NCI-H446 (cell line): ENCODE measurements at regions not wholly inside any gene's neighbourhood (a gene's known extent, or its start where the extent isn't known, plus 50 kb on each side); places are given as distances from the start of the nearest gene placed in this dataset.

Experiments
- DNase-seq, 2 experiments: peaks; one replicate each; lab custom pipeline; 2025; lab: John Stamatoyannopoulos, UW

GRCh38 chr5:4640795-4641194 lies 499.3 kb upstream of the ADAMTS16 start:
- no peak for DNase-seq

DNA sequence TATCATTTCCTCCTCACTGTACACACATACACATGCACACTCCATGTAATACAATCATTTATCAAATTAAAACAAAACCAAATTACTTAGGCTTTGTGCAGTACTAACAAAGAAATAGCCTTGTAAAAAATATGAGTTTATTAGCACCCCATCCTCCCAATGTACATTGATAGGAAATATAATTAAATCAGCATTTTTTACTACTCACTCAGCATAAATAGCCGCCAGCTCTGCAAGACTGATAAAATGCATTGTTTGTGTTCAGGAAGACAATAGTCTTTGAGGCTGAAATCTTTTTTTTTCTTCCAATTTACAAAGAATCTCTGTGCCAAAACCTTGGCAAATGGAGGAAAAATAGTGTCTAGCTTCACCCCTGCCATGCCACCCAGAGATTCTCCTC lies 497.6 kb upstream of the ADAMTS16 start:
- DNase-seq = no peak

DNA sequence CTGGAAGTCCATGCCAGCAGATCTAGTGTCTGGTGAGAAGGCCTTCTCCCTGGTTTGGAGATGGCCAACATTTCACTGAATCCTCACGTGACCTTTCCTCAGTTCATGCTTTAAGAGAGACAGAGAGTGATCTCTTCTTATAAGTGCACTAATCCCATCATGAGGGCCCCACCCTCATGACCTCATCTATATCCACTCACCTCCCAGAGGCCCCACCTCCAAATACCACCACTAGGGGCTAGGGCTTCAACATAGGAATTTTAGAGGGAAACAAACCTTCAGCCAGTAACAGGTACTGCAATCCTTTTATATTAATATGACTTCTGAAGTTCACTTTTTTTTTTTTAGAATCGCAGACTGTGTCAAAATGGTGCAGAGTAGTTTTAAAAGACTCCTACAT lies 496.9 kb upstream of the ADAMTS16 start:
- no peak for DNase-seq

DNA sequence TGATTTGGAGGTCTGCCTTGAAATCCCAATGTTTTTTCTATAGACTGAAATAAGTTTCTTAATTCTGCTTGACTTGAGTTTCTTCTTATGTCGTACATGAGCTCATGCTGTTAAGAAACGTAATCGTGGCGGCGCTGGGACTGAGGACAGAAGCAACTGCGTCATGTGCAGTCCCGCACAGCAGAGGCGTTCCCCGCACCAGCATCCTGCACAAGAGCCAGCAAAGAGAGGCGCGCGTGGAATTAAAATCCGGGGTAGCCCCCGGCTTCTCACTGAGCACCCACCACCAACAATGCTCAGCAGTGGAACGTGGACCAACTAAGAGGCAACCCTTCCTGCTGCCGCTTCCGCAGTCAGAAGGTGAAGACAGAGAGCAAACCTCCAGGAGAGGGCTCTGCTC lies 496.2 kb upstream of the ADAMTS16 start:
- no peak for DNase-seq

- no peak for DNase-seq
Measured at GRCh38 chr5:4646715-4647375, 493.3 kb upstream of the ADAMTS16 start.

- DNase-seq = no peak
Measured at GRCh38 chr5:4647955-4648354, 492.2 kb upstream of the ADAMTS16 start.

GRCh38 chr5:4651806-4652565 lies 488.1 kb upstream of the ADAMTS16 start:
- no peak for DNase-seq

GRCh38 chr5:4653475-4653874 lies 486.7 kb upstream of the ADAMTS16 start:
- DNase-seq = no peak

DNA sequence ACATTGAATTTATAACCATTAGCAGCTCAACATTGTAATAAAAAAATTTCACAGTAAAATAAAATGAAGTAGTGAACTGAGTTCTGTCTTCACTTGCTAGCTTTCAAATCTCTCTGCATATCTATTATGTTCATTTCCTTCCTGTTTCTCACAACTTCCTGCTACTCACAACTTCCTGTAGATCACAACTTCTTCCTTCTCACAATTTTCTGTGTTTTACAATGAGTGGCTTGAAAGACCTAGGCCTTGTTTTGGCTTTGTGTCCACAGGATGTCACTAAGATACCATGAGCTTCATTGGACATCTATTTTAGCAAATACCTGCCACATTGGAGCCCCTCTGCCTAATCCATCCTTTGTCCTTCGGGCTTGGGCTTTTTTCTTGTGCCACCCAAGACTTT lies 480.3 kb upstream of the ADAMTS16 start:
- DNase-seq = no peak

GRCh38 chr5:4661326-4661725 lies 478.8 kb upstream of the ADAMTS16 start:
- DNase-seq = no peak

- no peak for DNase-seq
Measured at GRCh38 chr5:4661836-4662235, 478.3 kb upstream of the ADAMTS16 start.

GRCh38 chr5:4662756-4663155 lies 477.4 kb upstream of the ADAMTS16 start:
- DNase-seq = no peak

- DNase-seq = no peak
Measured at GRCh38 chr5:4665911-4666310, 474.2 kb upstream of the ADAMTS16 start.

GRCh38 chr5:4674166-4674565 lies 466.0 kb upstream of the ADAMTS16 start:
- DNase-seq = no peak

GRCh38 chr5:4676934-4677333 lies 463.2 kb upstream of the ADAMTS16 start:
- DNase-seq = no peak

DNA sequence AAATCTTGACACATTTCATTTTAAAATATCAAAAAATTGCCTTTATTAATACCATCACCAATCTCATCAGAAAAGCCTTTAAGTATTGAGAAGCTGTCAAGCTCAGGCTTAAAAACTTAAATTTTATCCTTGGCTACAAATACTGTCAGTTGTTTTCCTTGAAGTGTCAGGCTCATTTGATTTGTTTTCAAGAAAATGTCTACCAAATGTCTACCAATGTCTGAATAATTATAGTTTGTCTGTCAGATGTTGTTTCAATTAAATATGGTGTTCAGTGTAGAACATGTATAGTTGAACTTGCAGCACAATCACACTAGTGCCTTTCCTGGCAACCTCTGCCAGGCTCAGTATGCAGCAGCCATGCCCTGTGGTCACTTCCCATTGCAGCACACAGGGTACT lies 455.2 kb upstream of the ADAMTS16 start:
- no peak for DNase-seq

- no peak for DNase-seq
Measured at GRCh38 chr5:4698596-4698995, 441.5 kb upstream of the ADAMTS16 start.

GRCh38 chr5:4699592-4699991 lies 440.5 kb upstream of the ADAMTS16 start:
- DNase-seq = no peak

DNA sequence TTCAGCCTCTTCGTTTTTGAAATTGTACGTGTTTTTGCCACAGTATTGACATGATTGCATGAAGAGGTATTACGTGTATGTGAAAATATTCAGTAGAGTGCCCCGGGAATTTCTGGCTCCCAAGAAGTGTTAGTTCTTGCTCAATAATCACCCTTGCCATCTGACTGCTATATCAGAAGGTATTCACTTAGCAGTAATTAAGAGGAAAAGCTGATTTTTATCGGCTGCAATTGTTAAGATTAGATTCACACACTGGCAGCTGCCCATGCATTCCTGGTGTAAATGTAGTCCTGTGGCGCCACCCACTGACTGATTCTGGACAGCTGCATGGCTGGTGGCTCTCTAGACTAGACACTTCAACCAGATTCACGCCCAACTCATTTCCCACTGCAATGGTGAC lies 440.1 kb upstream of the ADAMTS16 start:
- DNase-seq = peak in 1 of 2 experiments; percentile 60

DNA sequence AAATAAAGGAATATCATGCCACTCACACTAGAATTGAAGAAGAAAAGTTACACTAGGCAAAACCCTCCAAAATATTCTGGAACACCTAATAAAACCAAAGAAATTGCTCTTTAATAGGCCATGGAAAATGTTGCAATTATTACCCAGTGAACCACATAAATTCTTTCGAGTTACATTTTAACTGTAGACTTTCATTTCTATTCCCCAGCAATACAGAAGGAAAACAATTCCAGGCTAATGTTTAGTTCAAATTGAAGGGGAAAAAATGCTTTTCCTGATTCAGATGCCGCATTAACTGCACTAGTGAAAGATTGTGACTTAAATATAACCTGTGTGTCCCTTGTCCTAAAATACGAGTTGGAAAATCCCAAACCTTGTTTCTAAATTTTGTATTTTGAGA lies 439.3 kb upstream of the ADAMTS16 start:
- DNase-seq = no peak

DNA sequence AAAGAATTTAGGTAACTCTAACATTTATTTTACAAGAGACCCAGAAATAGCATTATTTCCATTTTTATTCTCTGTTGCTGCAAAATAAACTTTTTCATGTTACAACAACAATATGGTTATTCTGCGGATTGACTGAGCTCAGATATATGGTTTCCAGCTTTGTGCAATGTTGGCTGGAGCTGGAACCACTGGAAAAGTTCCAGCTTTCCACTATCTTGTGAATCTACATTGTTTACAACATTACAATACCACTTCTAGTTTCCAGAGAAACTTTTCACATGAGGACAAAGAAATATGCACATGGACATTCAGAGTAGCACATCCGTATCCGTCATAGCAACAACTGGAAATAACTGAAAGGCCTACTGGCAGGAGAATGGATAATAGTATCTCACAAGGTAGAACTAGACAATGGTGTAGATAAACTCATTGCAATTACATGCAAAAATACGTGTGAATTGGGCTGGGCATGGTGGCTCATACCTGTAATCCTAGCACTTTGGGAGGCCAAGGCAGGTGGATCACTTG lies 436.1 kb upstream of the ADAMTS16 start:
- no peak for DNase-seq

GRCh38 chr5:4704951-4705350 lies 435.2 kb upstream of the ADAMTS16 start:
- DNase-seq = no peak

- no peak for DNase-seq
Measured at GRCh38 chr5:4716781-4717180, 423.3 kb upstream of the ADAMTS16 start.

DNA sequence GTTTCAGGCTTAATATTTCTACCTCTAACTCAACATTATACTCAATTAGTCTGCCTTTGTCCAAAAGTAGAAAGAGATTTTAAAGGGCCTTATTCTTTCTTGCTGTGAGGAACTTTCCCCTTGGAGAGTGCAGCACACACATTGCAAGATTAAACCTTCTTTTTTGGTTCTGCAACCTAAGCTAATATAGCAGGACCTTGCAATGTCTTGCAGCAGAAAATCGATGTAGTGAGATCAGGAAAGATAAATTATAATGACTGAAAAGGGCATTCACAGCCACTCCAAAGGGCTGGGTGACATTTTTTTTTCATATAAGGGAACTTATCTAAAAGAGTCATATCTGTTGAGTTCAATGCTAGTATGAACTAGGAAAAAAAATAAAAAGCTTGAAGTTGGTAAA lies 422.7 kb upstream of the ADAMTS16 start:
- no peak for DNase-seq
